GM21367 (cell line): ENCODE measurements at regions not wholly inside any gene's neighbourhood (a gene's known extent, or its start where the extent isn't known, plus 50 kb on each side); places are given as distances from the start of the nearest gene placed in this dataset.

Source experiments
- ATAC-seq: cut with Tn5 transposase; IDR thresholded peaks from one replicate; pipeline ENCODE4 v1.9.1; 2021; ENCODE audit not compliant: unreplicated experiment

DNA sequence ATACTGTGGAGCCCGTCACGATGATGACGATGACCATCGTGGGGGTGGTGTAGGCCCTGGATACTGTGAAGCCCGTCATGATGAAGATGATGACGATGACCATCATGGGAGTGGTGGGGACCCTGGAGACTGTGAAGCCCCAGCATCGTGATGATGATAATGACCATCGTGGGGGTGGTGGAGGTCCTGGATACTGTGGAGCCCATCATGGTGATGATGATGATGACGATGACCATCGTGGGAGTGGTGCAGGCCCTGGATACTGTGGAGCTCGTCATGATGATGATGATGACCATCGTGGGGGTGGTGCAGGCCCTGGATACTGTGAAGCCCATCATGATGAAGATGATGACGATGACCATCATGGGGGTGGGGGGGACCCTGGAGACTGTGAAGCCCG, 81.0 kb upstream of the SALL3 start:
- no peak for ATAC-seq

DNA sequence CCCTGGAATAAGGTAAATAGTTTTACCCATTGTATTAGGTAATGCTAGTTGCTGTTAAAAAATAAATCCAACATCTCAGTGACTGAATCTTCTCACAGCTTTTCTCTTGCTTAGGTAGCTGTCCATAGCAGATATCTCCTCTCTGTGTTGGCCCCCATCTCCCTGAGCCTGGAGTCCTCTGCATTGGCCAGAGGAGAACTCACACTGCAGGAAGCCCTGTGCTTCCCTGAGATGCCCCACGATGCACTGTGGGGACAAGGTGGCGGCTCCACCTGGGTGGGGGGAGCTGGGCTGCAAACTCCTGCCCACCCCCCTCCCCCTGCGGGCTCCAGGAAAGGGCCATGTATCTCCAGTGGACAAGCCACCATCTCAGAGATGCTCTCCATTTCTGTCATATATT, 80.4 kb upstream of the SALL3 start:
- no peak for ATAC-seq

DNA sequence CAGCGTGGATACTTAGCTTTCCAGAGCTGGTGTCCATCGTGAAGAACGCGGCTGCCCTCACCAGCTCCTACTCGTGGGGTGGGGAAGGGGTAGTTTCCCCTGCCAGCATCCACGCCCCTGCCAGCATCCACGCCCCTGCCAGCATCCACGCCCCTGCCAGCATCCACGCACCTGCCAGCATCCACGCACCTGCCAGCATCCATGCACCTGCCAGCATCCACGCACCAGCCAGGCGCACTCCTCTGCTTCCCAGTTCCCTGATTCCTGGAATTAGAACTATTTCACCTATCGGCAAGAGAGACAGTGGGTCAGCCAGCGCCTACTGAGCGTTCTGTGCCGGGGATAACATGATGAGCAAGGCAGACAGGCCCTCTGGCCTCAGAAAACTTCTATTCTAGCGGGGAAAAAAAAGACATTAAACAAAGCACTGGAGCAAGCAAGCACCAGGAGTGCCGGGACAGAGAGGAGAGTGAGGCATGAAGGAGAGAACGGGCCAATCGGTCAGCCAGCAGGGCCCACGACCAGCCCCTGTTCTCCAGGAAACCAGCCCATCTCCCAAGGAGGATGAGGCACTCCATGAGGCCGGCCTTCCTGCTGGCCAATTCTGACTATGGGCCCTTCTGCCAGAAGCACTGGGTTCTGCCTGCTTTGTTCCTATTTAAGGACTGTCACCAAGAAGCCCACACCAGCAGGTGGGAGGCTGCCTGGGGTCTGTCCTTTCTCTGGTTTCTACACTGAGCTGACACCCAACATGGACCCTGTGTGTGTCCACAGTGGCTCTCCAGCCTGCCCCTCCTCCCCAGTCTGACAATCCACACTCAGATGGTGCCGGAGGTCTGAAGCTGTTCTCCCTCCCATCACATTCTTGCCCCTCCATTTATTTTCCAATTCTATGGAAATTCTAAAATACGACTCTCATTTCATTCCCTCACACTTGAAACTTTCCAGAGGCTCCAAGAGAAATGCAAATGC, 78.4 kb upstream of the SALL3 start:
- no peak for ATAC-seq

DNA sequence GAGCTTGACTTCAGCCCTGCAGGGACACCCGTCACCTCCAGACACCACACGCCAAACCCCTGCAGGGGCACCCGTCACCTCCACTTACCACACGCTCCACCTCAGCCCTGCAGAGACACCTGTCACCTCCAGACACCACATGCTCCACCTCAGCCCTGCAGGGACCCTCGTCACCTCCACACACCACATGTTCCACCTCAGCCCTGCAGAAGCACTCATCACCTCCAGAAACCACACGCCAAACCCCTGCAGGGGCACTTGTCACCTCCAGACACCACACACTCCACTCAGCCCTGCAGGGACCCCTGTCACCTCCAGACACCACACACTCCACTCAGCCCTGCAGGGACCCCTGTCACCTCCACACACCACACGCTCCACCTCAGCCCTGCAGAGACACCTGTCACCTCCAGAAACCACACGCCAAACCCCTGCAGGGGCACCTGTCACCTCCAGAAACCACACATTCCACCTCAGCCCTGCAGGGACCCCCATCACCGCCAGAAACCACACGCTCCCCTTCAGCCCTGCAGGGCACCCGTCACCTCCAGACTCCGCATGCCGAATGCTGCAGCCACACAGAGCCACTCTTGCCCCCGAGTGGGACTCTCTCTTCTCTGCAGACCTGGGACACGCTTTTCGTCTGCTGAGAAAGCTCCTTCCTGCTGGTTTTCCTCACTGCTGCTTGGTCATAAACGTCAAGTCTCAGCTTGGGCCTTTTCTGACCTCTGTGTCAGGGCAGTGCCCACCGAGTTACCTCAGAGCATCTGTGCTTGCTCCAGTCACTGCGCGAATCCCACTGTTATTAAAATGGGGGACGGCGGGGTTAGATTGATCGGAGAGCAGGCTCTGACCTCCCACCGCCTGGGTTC, 77.5 kb upstream of the SALL3 start:
- ATAC-seq: no peak

DNA sequence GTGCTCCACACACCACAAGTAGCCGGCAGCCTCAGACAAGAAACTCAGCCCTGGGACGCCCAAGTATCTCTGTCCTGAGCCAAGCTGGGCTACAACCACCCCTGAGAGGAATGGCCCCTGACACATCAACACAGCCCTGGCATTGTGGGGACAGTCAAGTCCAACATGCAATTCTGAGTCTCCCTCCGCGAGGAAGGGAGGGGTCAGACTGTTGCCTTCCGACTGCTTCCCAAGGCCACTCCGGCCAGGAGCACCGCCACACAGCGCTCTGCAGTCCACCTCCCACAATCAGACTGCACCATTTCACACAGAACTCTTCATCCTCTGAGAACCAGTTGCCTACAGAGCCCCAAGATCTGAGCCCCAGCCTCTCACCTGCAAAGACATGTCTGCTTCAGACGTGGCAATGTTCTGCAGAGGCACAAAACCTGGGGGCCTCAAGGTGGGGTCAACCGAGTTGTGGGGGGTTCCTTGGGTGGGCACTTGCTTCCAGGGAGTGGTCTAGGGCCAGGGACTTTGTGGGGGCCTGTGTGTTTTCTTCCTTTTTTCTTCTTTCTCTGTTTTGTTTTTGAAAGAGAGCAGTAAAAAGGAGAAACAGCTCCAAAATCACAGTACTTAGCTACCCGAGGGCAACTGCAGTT, 76.7 kb upstream of the SALL3 start:
- no peak for ATAC-seq

DNA sequence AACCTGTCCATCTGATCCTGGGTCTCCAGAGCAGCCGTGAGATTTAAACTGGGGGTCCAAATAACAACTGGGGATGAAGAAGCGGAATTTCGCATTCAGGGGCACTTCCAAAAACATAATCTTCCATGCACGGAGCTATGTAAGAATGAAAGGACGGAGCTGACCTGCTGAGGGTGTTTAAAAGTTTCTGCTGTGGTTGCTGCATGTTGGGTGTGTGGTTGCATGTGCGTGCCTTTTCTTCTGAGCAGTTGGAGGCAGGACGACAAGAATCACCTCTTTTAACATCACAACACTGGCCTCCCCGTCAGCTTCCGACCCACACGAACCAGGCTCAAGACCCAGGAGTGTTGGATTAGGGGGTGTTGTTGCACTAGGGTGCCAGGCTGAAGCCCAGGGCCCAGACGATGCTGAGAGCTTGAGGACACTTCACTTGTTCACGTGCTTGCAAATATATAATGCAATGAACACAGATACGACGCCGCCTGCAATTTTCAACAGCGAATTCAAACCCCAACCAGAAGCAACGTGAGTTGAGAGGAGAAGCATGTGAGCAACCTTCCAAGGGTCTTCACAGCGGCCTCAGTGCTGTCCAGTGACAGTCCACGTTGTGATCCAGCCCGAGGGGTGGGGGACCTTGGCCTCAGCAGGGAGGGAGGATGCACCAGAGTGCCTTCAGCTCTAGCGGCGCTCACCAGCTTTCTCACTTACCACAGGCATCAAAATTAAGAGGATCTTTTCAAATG, 76.0 kb upstream of the SALL3 start:
- ATAC-seq: no peak

DNA sequence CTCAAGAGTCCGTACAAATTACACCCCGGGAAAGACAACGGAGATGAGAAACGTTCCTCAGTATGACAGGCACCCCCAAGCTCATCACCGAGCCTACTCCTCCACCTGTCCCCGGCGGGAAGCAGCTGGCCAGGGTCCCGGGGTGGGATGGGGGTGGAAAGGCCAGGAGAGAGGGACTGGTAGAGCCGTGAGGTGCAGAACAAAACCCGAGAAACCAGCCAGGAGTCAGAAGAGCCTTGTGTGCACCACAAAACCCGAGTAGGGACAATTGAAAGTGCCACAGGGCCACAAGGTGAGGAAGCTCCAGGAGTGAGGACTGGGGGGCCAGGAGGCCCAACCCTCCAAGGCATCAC, 75.5 kb upstream of the SALL3 start:
- no peak for ATAC-seq

DNA sequence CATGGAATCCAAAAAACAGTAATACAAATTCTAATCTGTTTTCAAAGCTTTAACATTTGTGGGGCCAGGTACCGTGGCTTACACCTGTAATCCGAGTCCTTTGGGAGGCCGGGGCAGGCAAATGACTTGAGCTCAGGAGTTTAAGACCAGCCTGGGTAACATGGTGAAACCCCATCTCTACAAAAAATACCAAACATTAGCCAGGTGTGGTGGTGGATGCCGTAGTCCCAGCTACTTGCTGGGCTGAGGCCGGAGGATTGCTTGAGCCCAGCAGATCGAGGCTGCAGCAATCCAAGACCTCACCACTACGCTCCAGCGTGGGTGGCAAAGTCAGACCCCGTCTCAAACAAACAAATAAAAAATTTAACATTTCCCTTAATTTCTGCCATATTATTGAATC, 74.3 kb upstream of the SALL3 start:
- no peak for ATAC-seq

DNA sequence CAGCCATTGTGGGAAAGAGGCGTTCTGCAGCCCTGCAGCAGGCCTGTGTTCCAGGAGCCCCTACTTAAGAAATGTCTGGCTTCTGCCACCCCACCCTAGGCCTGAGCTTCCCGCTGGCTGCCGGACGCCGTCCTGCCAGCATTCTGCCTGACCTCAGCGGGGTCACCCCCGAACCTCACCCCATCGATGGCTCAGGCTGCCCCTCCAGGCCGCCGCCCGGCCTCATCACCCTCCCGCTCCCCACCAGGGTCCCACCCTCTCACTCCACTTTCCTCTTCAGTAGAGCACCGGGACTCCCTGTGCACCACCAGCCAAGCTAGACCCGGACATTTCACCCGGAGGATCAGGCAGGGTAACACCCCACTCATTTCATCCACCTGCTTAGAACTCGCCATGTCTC, 73.6 kb upstream of the SALL3 start:
- no peak for ATAC-seq

DNA sequence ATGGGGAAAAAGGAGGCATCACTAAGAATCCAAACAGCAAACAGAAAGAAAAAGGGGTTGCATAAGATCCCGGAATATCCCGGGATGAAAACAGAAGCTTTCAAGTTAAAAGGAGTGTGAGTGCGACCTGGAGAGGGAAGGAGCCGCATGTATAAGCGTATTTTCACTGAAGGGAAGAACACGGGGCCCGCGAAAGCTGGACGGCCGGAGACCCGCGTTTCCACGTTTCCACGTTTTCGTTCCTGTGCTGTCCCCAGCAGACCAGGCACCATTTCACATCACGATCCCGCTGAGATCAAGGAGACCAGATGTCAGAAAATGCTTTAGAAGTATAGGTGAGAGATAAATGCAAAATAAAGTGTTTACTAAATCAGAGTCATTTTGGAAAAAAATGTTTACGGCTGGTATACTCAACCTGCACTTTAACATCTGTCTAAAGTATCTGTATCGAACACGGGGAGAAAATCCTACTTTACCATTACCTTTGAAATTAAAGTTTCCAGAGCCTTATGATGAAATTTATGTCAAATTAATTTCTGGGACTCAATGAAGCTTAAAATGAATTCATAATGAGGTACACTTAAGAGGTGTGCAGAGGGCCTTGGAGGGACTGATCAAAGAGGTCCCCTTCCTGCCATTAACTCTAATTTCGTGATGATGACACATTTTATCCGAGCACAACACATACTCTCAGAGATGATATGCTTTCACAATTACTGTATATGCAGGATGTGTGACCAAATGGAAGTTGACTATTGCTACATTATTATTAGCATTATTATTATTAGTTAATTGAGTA, 71.0 kb upstream of the SALL3 start:
- ATAC-seq: no peak

DNA sequence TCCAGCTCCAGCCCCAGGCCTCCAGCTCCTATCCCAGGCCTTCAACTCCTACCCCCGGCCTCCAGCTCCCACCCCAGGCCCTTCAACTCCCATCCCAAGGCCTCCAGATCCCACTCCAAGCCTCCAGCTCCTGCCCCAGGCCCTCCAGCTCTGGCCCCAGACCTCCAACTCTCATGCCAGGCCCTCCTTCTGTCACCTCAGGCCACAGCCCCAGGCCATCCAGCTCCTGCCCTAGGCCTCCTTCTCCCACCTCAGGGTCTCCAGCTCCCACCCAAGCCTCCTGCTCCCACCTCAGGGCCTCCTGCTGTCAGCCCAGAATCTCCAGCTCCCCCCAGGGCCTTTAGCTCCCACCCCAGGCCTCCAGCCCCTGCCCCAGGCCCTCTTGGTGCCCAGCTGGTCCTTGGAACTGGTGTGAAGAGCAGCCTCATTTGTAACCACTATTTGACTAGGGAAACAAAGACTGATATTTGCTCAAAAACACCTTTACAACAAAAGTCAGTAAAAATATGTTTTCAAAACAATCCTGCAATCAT, 67.8 kb upstream of the SALL3 start:
- ATAC-seq: no peak

DNA sequence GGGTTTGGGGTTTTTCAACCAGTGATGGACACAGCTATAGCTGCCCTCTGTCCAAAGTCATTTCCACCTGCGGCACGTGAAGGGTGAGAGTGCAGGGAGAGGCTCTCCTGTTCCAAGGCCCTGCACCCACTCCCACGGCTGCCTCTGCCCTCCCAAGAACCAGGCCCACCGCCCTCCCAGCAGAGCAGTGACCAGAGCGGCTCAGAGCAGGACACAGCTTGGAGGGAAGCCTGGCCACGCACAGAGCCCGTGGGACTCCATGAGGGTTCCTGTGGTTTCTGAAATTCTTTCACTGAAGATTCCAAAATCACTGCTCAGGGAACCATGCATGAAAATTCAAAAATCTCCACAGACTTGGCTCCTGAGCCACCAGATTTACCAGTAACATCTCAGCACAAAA, 67.3 kb upstream of the SALL3 start:
- ATAC-seq: no peak

DNA sequence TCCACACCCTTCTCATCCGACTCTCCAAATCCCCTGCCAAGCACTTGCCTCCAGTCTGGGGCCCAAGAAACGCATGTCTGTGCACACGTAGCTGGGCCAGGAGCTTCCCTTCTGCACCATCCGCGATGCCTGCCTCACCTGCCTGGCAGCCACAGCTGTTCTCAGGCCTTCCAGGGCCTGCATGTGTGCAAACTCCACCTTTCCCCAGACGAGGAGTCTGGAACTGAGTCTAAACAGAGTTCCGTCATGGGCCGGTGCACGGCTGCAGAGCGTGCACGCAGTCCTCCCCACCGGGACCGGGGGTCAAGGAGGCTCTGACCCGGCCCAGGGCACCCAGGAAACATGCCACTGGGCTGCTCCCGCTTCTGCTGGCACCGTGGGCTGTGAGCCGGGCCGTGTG, 66.8 kb upstream of the SALL3 start:
- no peak for ATAC-seq

DNA sequence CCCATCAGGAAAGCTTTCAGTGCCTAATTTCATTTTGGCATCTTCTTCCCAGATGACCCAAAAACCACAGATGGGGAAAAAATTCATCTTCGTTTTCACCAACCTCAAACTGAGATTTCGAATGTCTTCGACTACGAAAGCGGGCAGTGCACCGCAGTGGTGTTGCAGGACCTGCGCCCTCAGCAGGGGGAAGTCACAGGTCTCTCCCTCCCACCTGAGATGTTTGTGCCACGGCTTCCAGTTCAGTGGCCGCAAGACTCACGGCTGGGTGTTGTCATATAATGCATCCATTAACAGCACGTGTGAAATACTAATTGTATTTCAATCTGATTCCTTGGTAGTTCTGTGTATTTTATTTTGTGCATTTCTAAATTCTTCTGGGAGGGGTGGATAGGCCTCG, 66.2 kb upstream of the SALL3 start:
- no peak for ATAC-seq

DNA sequence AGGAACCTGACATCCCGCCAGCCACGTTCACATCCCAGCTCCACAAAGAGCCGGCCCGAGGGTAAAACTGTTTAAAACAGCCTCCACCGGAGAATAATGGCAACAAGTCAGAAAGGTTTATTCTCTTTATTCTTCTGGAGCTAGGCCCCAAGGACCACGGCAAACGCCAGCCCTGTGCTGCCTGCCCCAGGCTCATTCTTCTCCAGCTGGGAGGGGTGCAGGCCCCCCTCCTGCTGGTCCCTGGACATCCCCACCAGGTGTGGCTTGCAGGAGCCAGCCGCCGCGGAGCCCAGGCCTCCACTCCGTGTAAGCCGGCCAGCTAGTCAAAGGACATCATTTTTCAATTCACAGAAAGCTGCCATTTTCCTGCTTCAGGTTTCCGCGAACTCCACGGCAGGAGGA, 65.8 kb upstream of the SALL3 start:
- ATAC-seq: no peak

DNA sequence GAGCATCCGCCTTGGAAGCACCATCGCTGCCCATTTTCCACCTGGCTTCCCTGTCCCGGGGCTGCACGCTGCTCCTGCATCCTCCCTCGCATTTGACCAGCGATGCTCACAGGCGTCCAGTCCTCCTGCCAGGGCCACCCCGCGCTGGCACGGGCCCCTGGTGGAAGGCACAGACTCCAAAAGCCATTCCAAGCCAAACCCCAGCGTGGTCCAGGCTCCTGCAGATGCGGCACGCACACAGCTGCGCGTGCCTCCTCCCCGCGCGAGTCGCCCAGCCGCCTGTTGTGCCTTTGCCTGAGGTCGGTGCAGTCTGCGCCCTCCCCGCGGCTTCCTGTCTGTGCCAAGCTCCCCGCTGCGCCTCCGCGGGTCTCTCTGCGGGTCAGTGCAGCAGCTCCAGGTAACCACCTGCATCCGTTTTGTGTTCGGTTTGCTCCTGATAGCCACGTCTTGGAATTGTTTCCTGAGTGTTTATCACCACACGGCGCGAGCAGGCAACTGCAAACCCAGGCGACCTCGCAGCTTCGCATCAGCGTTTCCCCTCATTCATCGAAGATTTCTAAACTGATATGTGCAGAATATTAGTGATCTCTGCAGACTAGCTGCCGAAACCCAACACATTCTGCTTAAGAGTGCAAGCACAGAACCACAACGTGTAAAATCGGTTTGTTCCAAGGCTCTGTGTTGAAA, 65.2 kb upstream of the SALL3 start:
- ATAC-seq: no peak

DNA sequence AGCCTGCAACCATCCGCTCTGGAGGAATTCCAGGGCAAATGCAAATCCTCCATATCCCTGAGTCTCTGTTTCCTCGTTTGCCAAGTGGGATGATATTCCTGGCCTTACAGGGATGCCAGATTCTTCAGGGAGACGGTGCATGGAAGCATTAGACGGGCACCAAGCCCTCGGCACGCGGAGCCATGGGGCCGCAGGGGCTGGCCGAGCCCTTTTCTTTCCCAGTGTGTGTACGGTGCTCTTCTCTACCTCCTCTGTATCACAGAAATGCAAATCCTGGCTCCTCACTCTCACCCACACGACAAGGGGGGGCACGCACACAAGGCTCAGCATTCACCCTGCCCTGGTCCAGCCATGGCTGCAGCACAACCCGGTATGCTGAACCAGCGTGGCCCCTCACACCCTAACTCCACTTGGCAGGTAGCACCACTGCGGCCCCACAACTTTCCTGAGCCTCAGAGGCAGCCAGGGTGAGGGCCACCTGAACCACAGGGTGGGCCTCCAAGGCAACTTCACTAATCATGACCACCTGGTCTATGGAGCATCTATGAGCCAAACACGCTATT, 64.1 kb upstream of the SALL3 start:
- no peak for ATAC-seq

DNA sequence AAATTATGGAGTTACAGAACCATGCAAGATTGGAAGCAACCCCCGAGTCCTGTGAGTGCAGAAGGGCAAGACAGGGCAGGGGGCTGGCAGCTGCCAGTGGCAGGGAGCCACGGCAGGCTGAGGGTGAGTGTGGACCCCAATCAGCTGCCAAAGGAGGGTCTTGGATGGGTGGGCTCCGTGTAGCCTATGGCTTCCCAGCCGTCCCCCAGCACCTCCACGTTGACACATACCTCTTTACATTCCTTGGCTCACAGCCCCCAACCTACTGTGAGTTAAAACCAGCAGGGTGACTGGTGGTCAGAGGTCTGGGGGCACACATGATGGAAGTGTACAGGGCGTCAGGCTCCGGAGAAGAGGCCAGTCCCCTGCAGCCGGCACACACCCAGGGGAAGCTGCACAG, 60.9 kb upstream of the SALL3 start:
- no peak for ATAC-seq

DNA sequence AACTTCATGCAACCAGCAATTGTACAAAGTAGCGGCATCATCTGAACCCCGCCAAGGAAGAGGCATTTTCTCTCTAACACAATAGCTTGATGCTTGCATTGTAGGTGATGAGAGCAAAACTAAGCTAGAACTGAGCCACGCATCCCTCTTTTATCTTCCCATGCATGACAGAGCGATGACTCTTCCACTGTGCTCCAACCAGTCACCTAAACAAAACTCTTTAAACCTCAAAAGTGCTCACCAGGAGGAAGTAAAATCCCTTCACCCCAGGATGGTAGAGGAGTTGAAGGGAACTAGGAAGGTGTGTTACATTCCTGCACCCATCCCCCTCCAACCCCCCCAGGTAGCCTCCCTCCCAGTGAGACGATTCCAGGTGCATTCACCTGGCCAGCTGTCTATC, 59.7 kb upstream of the SALL3 start:
- no peak for ATAC-seq
